ENCODE measurements at regions not wholly inside any gene's neighbourhood (a gene's known extent, or its start where the extent isn't known, plus 50 kb on each side); places are given as distances from the start of the nearest gene placed in this dataset.
"Not testable (repeated sequence)": the region's sequence is repeated elsewhere in the genome, so short reads cannot be mapped to it uniquely, and the experiment has no call there.

DNA sequence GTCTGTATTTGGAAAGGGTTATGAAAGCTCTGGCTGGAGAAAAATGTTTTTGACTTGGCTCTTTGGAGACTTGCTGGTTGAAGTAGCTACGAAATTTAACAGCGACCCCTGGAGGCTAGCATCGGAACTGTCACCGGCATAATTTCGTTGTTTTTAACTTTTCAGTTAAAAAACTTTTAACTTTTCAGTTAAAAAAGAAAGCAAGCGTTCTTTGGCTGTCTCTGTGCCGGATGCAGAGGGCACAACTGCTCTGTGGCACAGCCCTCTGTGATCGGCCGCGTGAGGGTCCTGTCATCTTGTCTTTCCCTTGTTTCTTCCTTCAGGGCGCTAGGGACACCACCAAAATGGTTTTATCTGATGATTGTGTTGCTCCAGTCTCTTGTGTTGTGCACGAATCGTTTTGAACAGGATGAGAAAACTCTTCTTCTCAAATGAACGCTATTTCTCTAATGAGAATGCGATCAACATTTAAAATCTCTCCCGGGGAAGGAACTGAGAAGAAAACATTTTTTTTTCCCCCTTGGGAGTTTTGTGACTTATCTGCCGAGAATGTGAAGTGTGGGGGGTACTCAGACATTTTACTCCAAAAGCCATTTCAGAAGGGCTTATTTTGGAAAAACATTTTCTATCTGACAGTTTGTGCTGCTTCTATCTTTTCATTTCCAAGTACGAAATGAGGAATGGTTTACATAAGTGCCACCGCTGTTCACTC lies 57.1 kb downstream of the ADCYAP1 start:
- peak; percentile 0 for DNase-seq

DNA sequence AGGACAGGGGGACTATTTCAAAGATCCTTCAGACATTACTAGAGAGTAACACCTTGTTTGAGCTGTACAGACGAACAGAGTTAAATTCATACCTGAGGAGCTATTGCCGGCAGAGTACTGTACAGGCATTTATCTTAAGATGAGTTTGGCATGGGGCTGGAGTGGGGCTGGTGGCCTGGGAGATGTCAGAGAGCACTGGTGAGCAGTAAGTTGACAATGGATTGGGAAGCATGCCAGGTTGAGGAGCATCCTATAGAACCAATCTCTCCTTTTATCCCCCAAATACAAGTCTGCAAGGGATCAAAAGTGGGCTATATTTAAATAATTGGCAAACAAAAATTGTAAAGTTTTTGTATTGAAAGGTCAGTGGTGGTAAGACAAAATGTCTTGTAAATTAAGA lies 58.6 kb downstream of the ADCYAP1 start:
- no peak for DNase-seq

DNA sequence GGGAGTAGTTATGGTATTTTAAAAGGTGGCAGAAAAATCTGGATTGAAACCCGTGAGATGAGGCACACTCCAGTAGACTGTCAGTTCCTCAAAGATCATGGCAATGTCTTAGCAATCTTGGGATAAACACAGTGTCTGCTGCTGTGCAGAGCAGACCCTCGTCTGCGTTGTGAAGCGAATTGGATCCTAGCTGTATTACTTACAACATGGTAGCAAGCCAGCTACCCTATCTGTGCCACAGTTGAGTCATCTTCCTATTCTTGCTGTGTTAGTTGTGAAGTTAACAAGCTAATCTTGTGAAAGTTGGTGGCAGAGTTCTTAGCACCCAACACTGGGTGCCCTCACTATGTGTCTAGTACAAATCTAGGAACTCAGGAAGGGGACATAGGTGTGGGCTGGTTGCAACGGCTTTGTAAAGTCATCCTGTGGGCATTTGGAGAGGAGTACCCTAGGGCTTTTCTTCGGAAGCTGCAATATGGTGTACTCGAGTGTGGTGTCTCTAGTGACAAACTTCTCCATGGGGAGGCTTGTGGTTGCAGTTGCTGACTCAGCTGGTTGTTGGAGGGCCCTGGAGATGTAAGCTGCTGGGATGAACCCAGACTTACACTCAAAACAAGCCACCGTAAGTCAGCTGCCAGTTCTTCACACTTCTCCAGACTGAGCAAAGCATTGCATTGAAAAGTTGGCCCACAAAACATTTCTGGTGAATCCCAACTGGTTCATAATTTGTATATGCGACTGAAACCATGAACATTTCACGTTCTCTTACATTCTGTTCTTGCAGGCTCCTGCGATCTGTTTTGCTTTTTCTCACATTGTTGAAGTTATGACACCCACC lies 61.5 kb downstream of the ADCYAP1 start:
- DNase-seq, result no peak

DNA sequence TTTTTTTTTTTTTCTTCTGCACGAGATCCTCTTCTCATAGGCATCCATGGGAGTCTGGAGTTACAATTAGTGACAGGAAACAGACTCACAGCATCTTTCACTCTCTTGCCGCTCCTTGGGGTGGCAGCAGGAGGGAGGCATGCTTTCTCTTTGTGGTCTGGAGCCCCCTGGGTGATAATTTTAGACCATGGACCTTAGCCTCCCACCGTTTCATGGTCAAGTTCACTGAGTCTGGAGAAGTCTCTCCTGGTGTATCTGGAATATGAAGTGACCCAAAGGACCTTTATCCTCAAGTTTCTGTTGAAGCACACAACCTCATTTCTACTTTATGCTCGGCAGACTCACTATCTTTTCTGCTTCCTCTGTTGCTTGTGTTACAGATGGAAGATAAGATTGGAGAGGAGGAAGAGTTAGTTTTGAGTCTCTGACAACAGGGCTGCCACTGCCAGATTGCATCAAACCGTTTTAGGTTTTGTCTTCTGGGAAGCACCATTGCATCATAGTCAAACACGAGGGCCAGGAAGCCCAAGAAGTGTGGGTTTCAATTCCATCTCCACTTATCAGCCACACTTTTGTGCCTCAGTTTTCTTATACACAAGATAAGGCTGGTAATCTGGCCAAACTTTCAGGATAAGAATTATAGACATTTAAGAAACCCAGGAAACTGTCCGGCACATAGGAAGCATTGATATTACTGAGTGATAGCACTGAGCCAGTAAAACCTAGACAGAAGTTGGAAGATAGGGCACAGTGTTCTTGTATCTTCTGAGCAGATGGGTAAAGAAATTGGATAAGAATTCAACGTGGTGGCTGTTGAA lies 62.3 kb downstream of the ADCYAP1 start:
- no peak for DNase-seq

DNA sequence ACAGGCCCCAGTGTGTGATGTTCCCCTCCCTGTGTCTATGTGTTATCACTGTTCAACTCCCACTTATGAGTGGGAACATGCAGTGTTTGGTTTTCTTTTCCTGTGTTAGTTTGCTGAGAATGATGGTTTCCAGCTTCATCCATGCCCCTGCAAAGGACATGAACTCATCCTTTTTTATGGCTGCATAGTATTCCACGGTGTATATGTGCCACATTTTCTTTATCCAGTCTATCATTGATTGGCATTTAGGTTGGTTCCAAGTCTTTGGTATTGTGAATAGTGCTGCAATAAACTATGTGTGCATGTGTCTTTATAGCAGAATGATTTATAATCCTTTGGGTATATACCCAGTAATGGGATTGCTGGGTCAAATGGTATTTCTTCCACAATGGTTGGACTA lies 64.2 kb downstream of the ADCYAP1 start:
- not testable (repeated sequence) for DNase-seq

DNA sequence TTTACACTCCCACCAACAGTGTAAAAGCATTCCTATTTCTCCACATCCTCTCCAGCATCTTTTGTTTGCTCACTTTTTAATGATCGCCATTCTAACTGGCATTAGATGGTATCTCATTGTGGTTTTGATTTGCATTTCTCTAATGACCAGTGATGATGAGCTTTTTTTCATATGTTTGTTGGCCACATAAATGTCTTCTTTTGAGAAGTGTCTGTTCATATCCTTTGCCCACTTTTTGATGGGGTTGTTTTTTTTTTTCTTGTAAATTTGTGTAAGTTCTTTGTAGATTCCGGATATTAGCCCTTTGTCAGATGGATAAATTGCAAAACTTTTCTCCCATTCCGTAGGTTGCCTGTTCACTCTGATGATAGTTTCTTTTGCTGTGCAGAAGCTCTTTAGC lies 64.6 kb downstream of the ADCYAP1 start:
- DNase-seq, result not testable (repeated sequence)

DNA sequence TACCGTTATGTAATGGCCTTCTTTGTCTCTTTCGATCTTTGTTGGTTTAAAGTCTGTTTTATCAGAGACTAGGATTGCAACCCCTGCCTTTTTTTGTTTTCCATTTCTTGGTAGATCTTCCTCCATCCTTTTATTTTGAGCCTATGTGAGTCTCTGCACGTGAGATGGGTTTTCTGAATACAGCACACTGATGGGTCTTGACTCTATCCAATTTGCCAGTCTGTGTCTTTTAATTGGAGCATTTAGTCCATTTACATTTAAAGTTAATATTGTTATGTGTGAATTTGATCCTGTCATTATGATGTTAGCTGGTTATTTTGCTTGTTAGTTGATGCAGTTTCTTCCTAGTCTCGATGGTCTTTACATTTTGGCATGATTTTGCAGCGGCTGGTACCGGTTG lies 69.9 kb downstream of the ADCYAP1 start:
- DNase-seq, result not testable (repeated sequence)

DNA sequence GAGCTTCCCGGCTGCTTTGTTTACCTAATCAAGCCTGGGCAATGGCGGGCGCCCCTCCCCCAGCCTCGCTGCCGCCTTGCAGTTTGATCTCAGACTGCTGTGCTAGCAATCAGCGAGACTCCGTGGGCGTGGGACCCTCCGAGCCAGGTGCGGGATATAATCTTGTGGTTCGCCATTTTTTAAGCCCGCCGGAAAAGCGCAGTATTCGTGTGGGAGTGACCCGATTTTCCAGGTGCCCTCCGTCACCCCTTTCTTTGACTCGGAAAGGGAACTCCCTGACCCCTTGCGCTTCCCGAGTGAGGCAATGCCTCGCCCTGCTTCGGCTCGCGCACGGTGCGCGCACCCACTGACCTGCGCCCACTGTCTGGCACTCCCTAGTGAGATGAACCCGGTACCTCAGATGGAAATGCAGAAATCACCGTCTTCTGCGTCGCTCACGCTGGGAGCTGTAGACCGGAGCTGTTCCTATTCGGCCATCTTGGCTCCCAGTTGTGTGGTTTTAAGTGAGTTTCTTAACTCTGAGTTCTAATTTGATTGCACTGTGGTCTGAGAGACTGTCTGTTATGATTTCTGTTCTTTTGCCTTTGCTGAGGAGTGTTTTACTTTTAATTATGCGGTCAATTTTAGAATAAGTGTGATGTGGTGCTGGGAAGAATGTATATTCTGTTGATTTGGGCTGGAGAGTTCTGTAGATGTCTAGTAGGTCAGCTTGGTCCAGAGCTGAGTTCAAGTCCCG lies 71.9 kb downstream of the ADCYAP1 start:
- DNase-seq, result not testable (repeated sequence)

DNA sequence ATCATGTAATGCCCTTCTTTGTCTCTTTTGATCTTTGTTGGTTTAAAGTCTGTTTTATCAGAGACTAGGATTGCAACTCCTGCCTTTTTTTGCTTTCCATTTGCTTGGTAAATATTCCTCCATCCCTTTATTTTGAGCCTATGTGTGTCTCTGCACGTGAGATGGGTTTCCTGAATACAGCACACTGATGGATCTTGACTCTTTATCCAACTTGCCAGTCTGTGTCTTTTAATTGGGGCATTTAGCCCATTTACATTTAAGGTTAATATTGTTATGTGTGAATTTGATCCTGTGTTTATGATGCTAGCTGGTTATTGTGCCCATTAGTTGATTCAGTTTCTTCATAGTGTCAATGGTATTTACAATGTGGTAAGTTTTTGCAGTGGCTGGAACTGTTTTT lies 72.7 kb downstream of the ADCYAP1 start:
- not testable (repeated sequence) for DNase-seq

DNA sequence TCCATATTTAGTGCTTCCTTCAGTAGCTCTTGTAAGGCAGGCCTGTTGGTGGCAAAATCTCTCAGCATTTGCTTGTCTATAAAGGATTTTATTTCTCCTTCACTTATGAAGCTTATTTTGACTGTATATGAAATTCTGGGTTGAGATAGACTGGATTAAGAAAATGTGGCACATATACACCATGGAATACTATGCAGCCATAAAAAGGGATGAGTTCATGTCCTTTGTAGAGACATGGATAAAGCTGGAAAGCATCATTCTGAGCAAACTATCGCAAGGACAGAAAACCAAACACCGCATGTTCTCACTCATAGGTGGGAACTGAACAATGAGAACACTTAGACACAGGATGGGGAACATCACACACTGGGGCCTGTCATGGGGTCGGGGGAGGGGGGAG lies 73.1 kb downstream of the ADCYAP1 start:
- not testable (repeated sequence) for DNase-seq

DNA sequence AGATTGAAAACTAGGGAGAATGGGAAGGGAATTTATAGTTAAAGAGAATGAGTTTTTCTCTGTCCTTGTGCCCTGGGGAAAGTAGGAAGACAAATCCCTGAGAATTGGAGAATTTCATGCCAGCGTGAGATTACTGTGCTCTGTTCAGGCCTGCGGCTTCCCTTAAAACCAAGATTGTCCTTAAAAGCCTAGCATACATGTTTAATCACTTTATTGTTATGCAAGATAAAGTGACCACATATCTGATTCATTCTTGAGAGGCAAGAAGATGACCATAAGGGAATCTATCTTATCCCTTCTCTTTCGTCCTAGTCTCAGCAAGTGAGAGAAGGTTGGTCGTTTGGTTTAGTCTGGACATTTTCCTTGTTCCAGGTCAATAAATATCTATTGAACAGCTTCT lies 75.9 kb downstream of the ADCYAP1 start:
- no peak for DNase-seq

DNA sequence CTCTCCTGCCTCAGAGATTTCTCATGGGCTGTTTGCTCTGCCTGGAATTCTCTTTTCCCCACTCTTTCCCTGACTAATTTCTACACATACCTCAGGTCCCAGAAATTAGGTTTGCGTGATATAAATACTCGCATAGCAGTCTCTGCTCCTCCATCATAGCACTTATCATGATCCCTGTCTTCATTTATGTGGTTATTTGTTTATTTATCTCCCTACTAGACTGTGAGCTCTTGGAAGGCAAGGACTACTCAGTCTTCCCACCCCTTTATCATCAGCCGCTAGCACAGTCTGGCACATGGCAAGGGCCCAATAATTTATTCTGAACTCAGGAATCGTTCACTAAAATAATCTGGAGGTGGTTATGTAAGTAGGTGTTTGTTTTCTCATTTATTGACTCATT lies 79.3 kb downstream of the ADCYAP1 start:
- no peak for DNase-seq

DNA sequence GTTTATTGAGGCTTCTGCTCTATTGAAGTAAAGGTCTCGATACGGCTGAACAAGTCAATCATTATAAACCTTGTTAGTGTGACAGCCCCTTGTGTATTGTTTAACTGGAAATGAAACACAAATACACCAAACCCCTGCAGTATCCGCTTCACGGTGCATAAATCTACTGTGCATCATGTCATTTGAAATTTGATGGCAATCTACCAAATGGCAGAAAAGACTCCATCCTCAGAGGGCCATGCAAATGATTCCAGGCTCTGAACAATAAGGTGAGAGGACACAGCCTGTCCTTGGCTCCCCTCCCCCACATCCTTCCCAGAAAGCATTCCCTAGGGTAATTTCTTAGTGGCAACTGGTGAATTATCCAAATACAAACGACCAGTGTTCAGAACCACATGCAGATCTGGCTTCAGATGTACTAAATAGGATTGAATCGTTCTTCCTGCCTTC lies 80.6 kb downstream of the ADCYAP1 start:
- no peak for DNase-seq

DNA sequence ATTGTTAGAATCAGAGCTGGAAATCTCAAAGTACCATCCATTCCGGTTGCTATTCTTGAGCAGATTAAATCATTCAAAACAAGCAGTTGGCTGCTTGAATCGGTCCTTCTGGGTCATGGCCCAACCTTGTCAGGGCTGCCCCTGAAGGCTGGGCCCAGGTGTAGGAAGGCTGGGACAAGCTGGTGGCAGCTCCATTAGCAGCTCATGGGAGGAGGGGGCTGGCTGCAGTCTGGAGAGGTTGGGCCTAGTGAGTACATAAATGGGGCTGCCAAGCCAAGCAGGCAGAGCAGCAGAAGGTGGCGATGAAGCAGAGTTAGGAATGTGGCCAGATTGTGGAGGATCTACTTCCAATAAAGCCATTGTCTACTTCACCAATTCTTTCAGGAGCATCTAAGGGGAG lies 81.4 kb downstream of the ADCYAP1 start:
- no peak for DNase-seq

DNA sequence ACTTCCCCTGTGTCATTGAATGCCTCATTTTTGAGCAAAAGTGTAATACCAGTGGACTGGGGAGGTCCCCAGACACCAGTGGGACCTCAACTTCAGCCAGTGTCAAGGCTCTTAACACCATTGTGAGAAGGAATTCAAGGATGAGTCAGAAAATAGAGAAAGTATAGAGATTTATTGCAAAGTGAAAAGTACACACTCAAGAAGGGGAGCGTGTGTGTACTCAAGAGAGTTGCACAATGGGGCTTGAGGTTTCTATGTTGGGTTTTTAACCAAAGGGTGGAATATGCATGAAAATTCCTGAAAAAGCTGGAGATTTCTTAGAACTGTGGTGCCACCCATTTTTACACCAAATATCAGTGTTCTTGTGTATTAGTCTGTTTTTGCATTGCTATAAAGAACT lies 81.9 kb downstream of the ADCYAP1 start:
- no peak for DNase-seq

DNA sequence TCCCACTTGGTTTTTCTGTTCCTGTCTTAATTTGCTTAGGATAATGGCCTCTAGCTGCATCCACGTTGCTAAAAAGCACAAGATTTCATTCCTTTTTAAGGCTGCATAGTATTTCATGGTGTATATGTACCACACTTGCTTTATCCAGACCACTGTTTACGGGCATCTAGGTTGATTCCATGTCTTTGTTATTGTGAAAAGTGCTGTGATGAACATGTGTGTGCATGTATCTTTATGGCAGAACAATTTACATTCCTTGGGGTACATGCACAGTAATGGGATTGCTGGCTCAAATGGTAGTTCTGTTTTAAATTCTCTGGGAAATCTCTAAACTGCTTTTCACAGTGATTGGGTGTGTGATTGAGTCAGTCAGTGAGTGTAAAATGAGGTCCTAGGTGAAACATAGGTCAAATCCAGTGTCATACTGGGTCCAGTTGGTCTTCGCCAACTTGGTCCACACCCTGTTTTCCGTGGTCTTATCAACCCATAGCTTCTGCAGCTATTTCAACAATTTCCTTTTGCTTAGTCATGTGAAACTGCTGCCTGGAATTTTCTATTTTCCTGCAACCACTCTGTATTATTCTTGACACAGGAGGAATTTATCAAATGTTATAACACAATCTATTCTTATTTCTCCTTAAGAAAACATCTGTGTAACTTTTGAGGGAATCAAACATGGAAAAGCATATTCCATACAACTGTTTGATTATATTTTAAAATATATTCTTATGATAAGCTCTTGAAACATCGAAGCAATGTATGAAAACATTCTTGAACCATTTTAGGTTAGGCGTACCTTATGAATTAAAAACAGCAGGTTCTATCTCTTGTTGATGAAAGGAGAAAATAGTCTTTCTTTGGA lies 82.9 kb downstream of the ADCYAP1 start:
- DNase-seq, result no peak

DNA sequence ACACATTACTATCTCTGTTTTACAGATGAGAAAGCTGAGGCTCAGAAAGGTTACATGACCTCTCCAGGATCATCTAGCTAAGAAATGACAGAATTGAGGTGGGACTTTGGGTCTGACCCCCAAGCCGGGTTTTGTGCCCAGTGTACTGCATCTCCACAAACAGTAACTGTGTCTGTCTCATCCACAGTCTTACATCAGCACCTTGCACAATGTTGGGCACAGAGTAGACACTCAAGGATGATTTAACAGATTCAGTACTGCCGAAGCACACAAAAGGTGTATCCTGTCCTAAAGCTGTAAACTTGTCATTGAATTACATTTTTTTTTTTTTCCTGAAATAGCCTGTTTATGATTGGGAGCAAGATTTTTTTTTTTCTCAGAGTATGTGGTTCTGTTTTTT lies 84.8 kb downstream of the ADCYAP1 start:
- DNase-seq, result no peak

DNA sequence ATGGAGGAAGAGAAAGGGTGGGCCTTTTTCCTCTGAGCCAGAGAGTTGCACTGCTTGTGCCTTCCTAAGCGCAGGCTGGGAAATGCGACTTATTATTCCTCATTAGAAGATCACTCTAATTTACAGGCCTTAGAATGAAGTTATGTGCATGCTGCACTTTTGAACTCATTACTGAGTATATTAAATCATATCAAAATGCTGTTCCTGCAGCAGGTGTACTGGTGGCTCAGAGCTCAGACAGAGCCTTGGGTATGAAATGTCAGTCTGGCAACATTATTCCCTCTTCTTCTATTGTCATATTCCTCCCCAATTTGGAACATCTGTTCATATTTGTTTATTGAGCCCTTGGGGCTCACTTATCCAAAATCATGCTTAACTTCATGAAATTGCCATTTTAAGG lies 85.5 kb downstream of the ADCYAP1 start:
- no peak for DNase-seq

DNA sequence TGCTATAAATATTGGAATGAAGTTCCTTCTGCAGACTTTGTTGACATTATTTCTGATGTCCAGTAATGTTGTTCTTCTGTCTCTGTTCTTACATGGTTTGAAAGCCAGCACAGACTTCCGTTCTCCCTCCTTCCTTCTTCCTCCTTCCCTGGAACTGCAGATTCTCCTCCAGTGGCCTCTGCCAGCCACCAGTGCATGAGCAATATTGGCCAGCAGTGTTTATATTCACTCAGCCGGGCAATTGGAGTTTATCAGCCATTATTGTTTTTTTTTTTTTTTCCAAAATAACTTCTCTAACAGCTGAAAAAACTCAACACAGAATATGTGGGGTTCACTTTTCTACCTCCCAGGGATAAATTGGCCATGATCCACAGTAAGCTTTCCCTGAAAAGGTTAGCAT lies 86.8 kb downstream of the ADCYAP1 start:
- DNase-seq, result no peak

DNA sequence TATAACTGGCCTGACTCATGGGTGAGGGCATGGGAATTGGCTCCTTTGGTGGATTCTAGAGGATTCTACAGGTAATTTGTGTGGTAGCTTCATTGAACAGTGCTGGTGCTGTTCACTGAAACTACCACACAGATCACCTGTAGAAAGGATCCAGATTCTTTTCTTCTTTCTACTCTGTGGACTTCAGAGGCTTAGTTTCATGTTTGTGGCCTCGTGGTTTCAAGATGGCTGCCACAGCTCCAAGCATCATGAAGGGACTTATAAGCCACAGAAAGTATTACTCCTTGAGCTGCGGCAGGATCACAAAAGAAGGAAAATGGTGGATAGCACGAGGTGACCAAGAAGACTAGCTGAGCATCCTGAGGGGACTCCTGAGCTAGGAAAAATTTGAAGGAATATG lies 88.9 kb downstream of the ADCYAP1 start:
- DNase-seq, result no peak

DNA sequence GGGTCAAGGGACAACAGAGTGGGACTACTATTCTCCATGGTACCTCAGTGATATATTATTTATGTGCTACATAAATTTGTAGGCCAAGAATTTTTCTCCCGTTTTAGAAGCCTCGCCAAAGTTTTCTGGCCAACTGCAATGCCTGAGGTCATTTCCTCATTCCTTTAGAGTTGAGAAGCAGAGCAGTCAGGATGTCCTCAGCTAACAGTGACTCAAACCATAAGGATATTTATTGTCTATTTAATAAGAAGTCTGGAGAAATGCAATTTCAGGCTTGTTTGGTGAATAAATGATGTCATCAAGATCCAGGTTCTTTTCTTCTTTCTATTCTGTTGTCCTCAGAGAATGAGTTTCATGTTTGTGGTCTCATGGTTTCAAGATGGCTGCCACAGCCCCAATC lies 91.0 kb downstream of the ADCYAP1 start:
- DNase-seq, result no peak

DNA sequence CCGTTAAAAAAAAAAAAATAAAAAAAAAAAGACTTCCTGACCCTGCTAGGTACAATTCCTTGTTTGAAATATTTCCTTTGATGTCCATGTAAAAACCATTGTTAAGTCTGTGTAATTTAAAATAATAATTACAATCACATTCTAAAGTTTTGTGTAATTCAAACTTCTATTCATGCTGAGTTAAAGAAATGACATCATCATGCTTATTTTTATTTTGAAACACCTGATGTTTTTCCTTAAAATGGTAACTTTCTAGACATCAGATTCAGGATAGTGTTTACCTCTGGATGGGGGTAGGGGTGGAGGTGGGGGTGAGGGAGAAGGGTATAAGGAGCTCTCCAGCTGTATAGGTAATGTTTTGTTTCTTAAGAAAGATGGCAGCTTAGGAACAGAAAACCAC lies 92.8 kb downstream of the ADCYAP1 start:
- no peak for DNase-seq

All from activated effector memory CD4-positive, alpha-beta T cell treated with Interleukin-2 at 50 U/mL for 16 hours (primary cell).